ENCODE measurements at regions not wholly inside any gene's neighbourhood (a gene's known extent, or its start where the extent isn't known, plus 50 kb on each side); places are given as distances from the start of the nearest gene placed in this dataset.

GRCh38 chr1:232505884-232506283 lies 124.0 kb downstream of the SIPA1L2 start:
- 100% methylated on average over 1 of the region's 2 CpGs for WGBS

GRCh38 chr1:232504651-232505050 lies 125.3 kb downstream of the SIPA1L2 start:
- Histone ChIP-seq H3K23ac (ENCODE audit: low read length in 2 of 2) (no peak overlapping the region), H3K27me3 (ENCODE audit: control insufficient read depth in 1 of 2, insufficient read depth in 1 of 2, low read length in 2 of 2) (no peaks in the 10 kb centered on the region)
- WGBS, result 90% methylated on average over 3 of the region's 4 CpGs

More at GRCh38 chr1:232505884-232506283, 124.0 kb downstream of the SIPA1L2 start:
- Histone ChIP-seq H3K14ac (ENCODE audit: low read length in 2 of 2) (no peak overlapping the region), H2BK120ac (ENCODE audit: low read depth, low read length) (no peak overlapping the region), H3K79me1 (replicated peaks; ENCODE audit: low read length, poor library complexity, severe bottlenecking) (peaks cover 24% of the 10 kb centered on the region), H3K9ac (ENCODE audit: low read length) (no peak overlapping the region), H4K91ac (ENCODE audit: low read length) (no peak overlapping the region), H3K36me3 (ENCODE audit: control insufficient read depth in 1 of 2, insufficient read depth in 2 of 2, low read depth in 1 of 2, low read length in 2 of 2) (peaks cover 0 to 5% of the 10 kb centered on the region in 2 experiments), H2BK12ac (ENCODE audit: low read length in 2 of 2) (no peak overlapping the region), H3K27ac (ENCODE audit: low read length, poor library complexity, severe bottlenecking) (no peak overlapping the region), H3K18ac (ENCODE audit: low read depth in 1 of 2, low read length in 2 of 2) (no peak overlapping the region), H3K4me2 (ENCODE audit: low read length, poor library complexity, severe bottlenecking) (no peak overlapping the region), H2AFZ (ENCODE audit: low read depth, low read length) (no peak overlapping the region), H3K23ac (ENCODE audit: low read length in 2 of 2) (no peak overlapping the region), H3K4me1 (ENCODE audit: control insufficient read depth, insufficient read depth, low read depth, low read length) (peaks cover 18% of the 10 kb centered on the region), H2AK5ac (ENCODE audit: low read length, severe bottlenecking) (no peak overlapping the region), H2BK15ac (ENCODE audit: low read depth, poor library complexity, severe bottlenecking) (no peak overlapping the region), H3K4me3 (ENCODE audit: insufficient read depth in 1 of 2, low read depth in 1 of 2, low read length in 2 of 2) (no peak overlapping the region), H4K8ac (ENCODE audit: low read length) (no peak overlapping the region), H3K27me3 (ENCODE audit: control insufficient read depth in 1 of 2, insufficient read depth in 1 of 2, low read length in 2 of 2) (no peaks in the 10 kb centered on the region), H3K4ac (ENCODE audit: low read depth in 1 of 2, low read length in 2 of 2) (no peak overlapping the region), H2BK5ac (ENCODE audit: low read depth, low read length, poor library complexity, severe bottlenecking) (no peak overlapping the region), H3K9me3 (ENCODE audit: control insufficient read depth, low read length) (no peaks in the 10 kb centered on the region)
- no peak for DNase-seq

GRCh38 chr1:232503497-232503896 lies 126.4 kb downstream of the SIPA1L2 start:
- H3K9me3 ChIP-seq (ENCODE audit: control insufficient read depth, low read length), result no peaks in the 10 kb centered on the region
- H3K9ac ChIP-seq (ENCODE audit: low read length), result no peak overlapping the region

More at GRCh38 chr1:232504651-232505050, 125.3 kb downstream of the SIPA1L2 start:
- no peak overlapping the region for H2BK12ac ChIP-seq (ENCODE audit: low read length in 2 of 2)
- no peak overlapping the region for H2AK5ac ChIP-seq (ENCODE audit: low read length, severe bottlenecking)
- no peak overlapping the region for H3K4ac ChIP-seq (ENCODE audit: low read depth in 1 of 2, low read length in 2 of 2)
- H4K91ac ChIP-seq (ENCODE audit: low read length), result no peak overlapping the region
- H3K4me3 ChIP-seq (ENCODE audit: insufficient read depth in 1 of 2, low read depth in 1 of 2, low read length in 2 of 2), result no peak overlapping the region
- no peak overlapping the region for H3K9ac ChIP-seq (ENCODE audit: low read length)
- H3K18ac ChIP-seq (ENCODE audit: low read depth in 1 of 2, low read length in 2 of 2), result no peak overlapping the region
- H3K36me3 ChIP-seq (ENCODE audit: control insufficient read depth in 1 of 2, insufficient read depth in 2 of 2, low read depth in 1 of 2, low read length in 2 of 2), result peaks cover 0 to 5% of the 10 kb centered on the region in 2 experiments
- H3K27ac ChIP-seq (ENCODE audit: low read length, poor library complexity, severe bottlenecking), result no peak overlapping the region
- no peak overlapping the region for H2BK5ac ChIP-seq (ENCODE audit: low read depth, low read length, poor library complexity, severe bottlenecking)
- no peaks in the 10 kb centered on the region for H3K9me3 ChIP-seq (ENCODE audit: control insufficient read depth, low read length)
- no peak overlapping the region for H3K4me2 ChIP-seq (ENCODE audit: low read length, poor library complexity, severe bottlenecking)
- peaks cover 15% of the 10 kb centered on the region for H3K4me1 ChIP-seq (ENCODE audit: control insufficient read depth, insufficient read depth, low read depth, low read length)
- H2BK15ac ChIP-seq (ENCODE audit: low read depth, poor library complexity, severe bottlenecking), result no peak overlapping the region
- H2AFZ ChIP-seq (ENCODE audit: low read depth, low read length), result no peak overlapping the region
- DNase-seq, result peak; percentile 26
- H3K79me1 ChIP-seq (replicated peaks; ENCODE audit: low read length, poor library complexity, severe bottlenecking), result peaks cover 23% of the 10 kb centered on the region
- H2BK120ac ChIP-seq (ENCODE audit: low read depth, low read length), result no peak overlapping the region
- H3K14ac ChIP-seq (ENCODE audit: low read length in 2 of 2), result no peak overlapping the region
- no peak overlapping the region for H4K8ac ChIP-seq (ENCODE audit: low read length)

GRCh38 chr1:232501854-232502253 lies 128.1 kb downstream of the SIPA1L2 start:
- Histone ChIP-seq H4K8ac (ENCODE audit: low read length) (no peak overlapping the region), H3K4me3 (ENCODE audit: insufficient read depth in 1 of 2, low read depth in 1 of 2, low read length in 2 of 2) (no peak overlapping the region), H3K79me1 (replicated peaks; ENCODE audit: low read length, poor library complexity, severe bottlenecking) (peaks cover 41% of the 10 kb centered on the region), H3K27me3 (ENCODE audit: control insufficient read depth in 1 of 2, insufficient read depth in 1 of 2, low read length in 2 of 2) (no peaks in the 10 kb centered on the region), H3K9ac (ENCODE audit: low read length) (no peak overlapping the region), H3K4me1 (ENCODE audit: control insufficient read depth, insufficient read depth, low read depth, low read length) (peaks cover 4% of the 10 kb centered on the region), H2BK15ac (ENCODE audit: low read depth, poor library complexity, severe bottlenecking) (no peak overlapping the region), H2BK120ac (ENCODE audit: low read depth, low read length) (no peak overlapping the region), H3K36me3 (ENCODE audit: control insufficient read depth in 1 of 2, insufficient read depth in 2 of 2, low read depth in 1 of 2, low read length in 2 of 2) (peaks cover 0 to 8% of the 10 kb centered on the region in 2 experiments), H2AK5ac (ENCODE audit: low read length, severe bottlenecking) (no peak overlapping the region), H3K4me2 (ENCODE audit: low read length, poor library complexity, severe bottlenecking) (no peak overlapping the region), H3K9me3 (ENCODE audit: control insufficient read depth, low read length) (no peaks in the 10 kb centered on the region), H2BK5ac (ENCODE audit: low read depth, low read length, poor library complexity, severe bottlenecking) (no peak overlapping the region), H4K91ac (ENCODE audit: low read length) (no peak overlapping the region), H3K27ac (ENCODE audit: low read length, poor library complexity, severe bottlenecking) (no peak overlapping the region), H3K4ac (ENCODE audit: low read depth in 1 of 2, low read length in 2 of 2) (no peak overlapping the region), H2AFZ (ENCODE audit: low read depth, low read length) (no peak overlapping the region), H2BK12ac (ENCODE audit: low read length in 2 of 2) (no peak overlapping the region), H3K14ac (ENCODE audit: low read length in 2 of 2) (no peak overlapping the region), H3K23ac (ENCODE audit: low read length in 2 of 2) (no peak overlapping the region), H3K18ac (ENCODE audit: low read depth in 1 of 2, low read length in 2 of 2) (peak overlapping the region in 1 of 2 experiments; percentile 11)
- no peak for DNase-seq
- WGBS, result 80% methylated on average over 3 of the region's 4 CpGs

More at GRCh38 chr1:232503497-232503896, 126.4 kb downstream of the SIPA1L2 start:
- H3K27me3 ChIP-seq (ENCODE audit: control insufficient read depth in 1 of 2, insufficient read depth in 1 of 2, low read length in 2 of 2), result no peaks in the 10 kb centered on the region
- H2BK120ac ChIP-seq (ENCODE audit: low read depth, low read length), result no peak overlapping the region
- H3K4me2 ChIP-seq (ENCODE audit: low read length, poor library complexity, severe bottlenecking), result no peak overlapping the region
- H3K18ac ChIP-seq (ENCODE audit: low read depth in 1 of 2, low read length in 2 of 2), result no peak overlapping the region
- no peak overlapping the region for H3K27ac ChIP-seq (ENCODE audit: low read length, poor library complexity, severe bottlenecking)
- peaks cover 30% of the 10 kb centered on the region for H3K79me1 ChIP-seq (replicated peaks; ENCODE audit: low read length, poor library complexity, severe bottlenecking)
- H4K91ac ChIP-seq (ENCODE audit: low read length), result no peak overlapping the region
- H3K4me3 ChIP-seq (ENCODE audit: insufficient read depth in 1 of 2, low read depth in 1 of 2, low read length in 2 of 2), result no peak overlapping the region
- peaks cover 7% of the 10 kb centered on the region for H3K4me1 ChIP-seq (ENCODE audit: control insufficient read depth, insufficient read depth, low read depth, low read length)
- 100% methylated on average over 1 of the region's 1 CpG for WGBS
- H3K4ac ChIP-seq (ENCODE audit: low read depth in 1 of 2, low read length in 2 of 2), result no peak overlapping the region
- H2BK5ac ChIP-seq (ENCODE audit: low read depth, low read length, poor library complexity, severe bottlenecking), result no peak overlapping the region
- H3K36me3 ChIP-seq (ENCODE audit: control insufficient read depth in 1 of 2, insufficient read depth in 2 of 2, low read depth in 1 of 2, low read length in 2 of 2), result peaks cover 0 to 5% of the 10 kb centered on the region in 2 experiments
- no peak overlapping the region for H3K23ac ChIP-seq (ENCODE audit: low read length in 2 of 2)
- no peak overlapping the region for H4K8ac ChIP-seq (ENCODE audit: low read length)
- H3K14ac ChIP-seq (ENCODE audit: low read length in 2 of 2), result no peak overlapping the region
- no peak overlapping the region for H2BK12ac ChIP-seq (ENCODE audit: low read length in 2 of 2)
- DNase-seq, result no peak
- no peak overlapping the region for H2BK15ac ChIP-seq (ENCODE audit: low read depth, poor library complexity, severe bottlenecking)
- H2AK5ac ChIP-seq (ENCODE audit: low read length, severe bottlenecking), result no peak overlapping the region
- no peak overlapping the region for H2AFZ ChIP-seq (ENCODE audit: low read depth, low read length)

Data from mesenchymal stem cell (in vitro differentiated cells and primary cell).